HG03066 (cell line): ENCODE measurements at regions not wholly inside any gene's neighbourhood (a gene's known extent, or its start where the extent isn't known, plus 50 kb on each side); places are given as distances from the start of the nearest gene placed in this dataset.

Source experiments
- ATAC-seq: cut with Tn5 transposase; IDR thresholded peaks from one replicate; pipeline ENCODE4 v1.9.1; 2021; ENCODE audit warnings: low read depth; ENCODE audit not compliant: unreplicated experiment

DNA sequence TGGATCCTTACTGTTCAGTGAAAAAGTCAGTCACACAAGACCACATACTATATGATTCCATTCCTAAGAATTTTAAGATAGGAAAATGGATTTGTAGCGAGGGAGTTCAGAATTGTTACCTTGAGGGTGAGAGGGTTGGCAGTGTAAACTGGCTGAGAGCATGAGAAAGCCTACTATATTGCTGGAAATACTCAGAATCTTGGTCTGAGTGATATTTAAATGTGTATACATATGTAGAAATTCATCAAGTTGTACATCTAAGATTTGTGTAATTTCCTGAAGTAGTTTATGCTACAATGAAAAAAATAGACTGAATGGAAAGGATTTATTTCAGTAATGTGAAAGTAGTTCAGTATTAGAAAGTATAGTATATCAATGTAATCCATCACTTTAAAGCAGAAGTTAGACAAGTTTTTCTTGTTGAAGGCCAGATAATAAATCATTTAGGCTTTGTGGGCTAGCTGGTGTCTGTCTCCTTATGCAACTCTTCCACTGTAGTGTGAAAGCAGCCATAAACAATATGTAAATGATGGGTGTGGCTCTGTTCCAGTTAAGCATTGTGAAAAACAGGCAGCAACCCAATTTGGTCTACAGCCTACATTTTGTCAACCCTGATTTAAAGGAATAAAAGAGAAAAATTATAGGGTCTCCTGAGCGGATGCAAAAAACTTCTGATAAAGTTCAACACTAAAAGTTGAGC, 127.2 kb upstream of the THY1 start:
- ATAC-seq: no peak

DNA sequence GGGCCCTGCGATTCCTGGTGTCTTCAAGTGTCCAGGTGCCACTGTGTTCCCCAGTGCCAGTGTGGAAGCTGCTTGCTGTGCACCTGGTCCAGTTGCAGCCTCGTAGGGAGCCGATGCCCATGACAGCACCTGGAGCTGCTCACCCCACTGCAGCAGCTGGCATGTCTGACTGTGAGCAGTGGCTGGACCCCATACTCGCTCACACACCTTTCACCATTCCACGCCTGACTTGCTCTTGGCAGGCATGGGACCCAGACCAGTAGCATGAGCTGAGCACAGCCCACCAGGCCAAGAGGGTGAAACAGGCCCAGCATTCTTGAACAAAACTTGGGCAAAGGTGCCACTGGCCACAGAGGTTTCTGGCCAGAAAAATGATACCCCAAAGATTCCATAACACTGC, 124.5 kb upstream of the THY1 start:
- no peak for ATAC-seq

DNA sequence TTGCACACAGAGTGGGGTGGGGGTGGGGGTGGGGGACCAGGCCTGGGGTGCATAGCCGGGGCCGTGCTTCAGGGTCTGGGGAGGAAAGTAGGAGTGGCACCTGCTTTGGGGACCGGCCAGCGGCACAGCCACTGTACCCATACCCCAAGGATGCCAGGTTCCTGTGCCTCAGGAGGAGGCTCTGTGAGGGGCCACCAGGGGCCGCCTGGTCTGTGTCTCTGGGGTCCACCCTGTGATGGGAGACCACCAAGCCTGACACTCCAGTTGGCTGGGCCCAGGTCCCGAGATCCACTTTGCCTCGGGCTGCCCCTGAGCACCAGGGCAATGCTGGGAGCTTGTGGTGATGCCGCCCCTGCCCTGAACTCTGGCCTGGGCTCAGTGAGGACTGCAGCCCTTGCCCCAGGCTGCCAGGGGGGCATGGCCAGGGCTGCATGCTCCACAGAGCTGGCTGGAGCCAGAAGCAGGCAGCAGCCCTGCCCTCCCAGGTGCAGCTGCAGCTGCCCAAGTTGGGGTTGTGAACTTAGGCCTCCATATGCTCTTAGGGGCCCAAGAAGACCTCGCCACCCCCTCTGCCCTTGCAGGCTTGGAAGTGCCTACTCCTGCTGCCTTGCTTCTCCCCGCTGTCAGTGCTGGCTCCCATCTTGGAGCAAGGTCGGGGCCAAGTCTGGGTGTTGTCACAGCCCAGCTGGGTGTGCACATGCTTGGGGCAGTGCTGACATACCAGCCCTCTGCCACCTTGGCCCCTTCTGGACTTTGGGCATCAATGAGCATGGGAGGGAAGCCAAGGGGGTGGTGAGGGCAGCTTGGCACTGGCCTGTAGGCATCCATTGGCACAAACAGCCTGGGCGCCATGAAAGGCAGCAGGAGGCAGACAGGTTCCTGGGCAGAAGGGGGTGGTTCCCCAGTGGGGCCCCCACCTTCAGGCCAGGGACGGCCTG, 123.3 kb upstream of the THY1 start:
- ATAC-seq: no peak

DNA sequence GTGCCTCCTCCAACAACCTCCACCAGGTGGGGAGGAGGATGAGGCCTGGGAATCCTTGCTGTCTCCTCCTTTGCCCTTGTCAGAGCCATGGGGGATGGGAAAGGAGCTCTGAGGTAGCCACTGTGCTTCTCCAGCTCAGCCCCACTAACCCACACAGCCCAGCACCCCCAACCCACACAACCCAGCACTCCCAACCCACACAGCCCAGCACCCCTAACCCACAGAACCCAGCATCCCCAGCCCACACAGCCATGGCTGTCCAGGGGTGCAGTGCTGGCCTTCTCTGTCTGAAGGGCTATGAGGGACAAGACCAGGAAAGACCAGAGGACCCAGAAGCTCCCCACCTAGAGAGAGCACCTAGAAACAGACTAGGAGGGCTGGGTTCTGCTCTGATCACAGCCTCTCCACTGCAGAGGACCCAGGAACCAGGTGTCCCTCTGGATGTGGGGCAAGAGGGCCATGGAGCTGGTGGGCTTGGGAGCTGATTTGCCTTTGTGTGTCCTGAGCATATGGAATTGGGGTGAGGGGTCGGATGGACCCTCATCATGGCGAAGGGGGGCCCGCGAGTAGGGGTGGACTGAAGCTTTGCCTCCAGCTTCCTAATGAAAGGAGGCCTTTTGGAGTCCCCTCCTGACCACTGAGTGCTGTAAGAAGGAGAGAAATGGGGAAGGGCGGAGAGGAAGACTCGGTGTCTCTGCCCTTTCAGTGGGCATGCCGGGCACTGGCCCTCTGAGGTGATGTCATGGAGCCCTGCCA, 117.6 kb upstream of the THY1 start:
- ATAC-seq: no peak

DNA sequence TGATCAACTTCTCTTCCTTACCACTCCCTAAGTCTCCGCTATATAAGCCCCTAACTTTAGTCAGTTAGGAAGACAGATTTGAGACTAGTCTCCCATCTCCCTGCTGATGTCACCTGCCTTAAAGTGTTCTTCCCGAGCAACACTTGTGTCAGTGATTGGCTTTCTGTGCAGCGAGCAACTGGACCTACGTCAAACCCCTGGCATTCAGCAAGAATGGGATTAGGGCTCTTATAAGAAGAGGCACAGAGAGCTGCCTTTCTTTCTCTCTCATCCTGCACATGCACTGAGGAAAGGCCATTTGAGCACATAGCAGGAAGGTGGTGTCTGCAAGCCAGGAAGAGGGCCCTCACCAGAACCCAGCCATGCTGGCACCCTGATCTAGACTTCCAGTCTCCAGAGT, 116.6 kb upstream of the THY1 start:
- no peak for ATAC-seq

DNA sequence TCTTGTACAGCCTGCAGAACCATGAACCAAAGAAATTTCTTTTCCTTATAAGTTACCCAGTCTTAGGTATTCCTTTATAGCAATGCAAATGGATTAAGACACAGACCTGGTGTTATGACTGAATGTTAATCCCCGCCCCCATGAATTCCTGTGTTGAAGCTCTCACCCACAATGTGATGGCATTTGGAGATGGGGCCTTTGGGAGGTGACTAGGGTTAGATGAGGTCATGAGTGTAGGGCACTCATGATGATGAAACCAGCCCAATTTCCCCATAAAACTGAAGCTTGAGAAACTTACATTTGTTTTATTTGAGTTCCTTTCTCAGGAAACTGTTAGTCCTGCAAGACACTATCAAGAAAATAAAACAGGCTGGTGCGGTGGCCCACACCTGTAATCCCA, 115.8 kb upstream of the THY1 start:
- ATAC-seq: no peak

DNA sequence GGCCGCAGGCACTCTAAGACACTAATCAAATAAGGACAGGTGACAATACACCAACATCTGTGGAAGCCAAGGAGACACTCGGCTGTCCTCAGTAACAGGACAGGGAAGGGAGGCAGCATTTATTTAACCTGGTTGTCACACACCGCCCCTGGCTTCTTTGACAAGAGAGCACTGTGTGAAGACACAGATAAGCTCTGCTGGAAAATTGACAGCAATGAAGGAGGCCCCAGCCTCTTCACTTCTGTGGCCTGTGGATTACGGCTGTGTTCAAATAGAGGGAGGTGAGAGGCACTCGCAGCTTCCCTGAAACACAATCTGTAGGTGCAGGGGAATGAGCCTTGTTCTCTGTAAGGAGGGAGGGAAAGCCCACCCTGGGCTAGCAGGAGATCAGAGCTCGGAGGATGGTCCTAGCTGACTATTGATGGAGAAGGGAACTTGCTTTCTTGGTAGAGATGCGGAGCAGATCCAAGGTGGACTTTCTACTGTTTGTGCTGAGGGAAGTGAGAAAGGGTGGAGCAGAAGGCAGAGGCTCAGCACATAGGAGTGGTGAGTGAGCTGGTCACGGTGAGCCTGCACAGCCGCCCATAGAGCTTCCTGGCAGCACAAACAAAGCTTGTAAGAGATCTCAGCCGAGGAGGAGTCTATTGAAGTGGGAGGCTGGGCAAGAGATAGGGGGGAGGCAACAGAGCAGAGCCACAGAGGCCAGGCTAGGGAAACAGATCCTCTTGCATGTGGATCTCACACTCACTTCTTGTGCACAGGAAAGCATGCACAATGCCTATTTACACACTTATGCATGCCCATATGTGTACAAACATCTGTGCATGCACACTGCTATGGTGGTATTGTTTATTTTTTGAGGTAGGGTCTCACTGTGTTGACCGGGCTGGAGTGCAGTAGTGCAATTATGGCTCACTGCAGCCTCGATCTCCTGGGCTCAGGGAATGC, 114.6 kb upstream of the THY1 start:
- no peak for ATAC-seq

DNA sequence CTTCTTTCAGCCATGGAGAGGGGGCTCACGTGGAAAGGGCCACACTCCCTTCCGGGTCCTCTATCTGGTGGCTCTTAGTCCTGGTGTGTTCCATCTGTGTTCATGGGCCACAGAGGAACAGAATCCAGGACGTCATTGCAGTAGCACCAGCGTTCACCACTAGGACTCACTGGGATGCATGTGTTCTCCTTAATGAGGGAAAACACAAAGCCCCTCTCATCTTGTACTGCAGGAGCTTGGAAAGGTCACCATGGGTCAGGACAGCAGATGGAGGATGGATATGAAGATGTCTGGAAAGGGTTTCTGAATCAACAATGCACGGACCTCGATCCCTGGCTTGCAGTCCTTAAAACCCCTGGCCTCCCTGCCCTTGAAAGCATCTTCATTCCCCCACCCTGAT, 113.8 kb upstream of the THY1 start:
- no peak for ATAC-seq

DNA sequence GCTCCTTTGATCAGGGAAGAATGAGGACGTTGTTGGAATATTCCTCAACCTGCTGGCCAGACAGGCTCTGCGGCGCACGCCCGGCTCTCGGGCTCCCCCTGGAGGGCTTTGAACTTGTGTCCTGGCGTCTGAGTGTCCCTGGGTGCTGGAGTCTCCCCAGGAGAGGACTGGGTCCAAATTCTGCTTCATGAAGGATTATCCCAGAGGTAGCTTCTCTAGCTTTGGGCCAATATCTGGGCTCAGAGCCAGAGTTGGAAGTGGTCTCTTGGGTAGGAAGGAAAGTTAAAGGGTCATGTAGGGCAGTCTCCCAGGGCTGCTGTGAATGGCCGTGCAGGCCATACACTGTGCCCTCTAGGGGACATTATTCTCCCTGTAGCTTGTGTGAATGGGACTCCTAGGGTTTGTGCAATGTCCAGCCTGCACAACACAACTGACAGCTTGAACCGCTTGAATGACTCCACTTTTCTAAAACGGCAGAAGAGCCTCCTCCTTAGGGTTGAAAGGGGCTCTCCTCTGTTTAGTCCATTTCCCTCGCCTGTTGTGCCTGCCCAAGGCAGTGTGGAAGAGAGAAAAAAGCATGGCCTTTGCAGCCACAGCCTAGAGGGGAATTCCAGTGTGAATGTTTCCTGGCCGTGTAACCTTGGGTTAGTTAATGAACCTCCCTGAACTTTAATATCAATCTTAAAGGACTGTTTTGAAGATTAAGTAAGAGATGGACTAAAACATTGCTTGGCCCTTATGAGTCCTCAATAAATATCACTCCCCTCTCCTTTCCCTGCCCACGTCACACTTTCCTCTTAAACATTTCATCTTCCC, 111.2 kb upstream of the THY1 start:
- no peak for ATAC-seq

DNA sequence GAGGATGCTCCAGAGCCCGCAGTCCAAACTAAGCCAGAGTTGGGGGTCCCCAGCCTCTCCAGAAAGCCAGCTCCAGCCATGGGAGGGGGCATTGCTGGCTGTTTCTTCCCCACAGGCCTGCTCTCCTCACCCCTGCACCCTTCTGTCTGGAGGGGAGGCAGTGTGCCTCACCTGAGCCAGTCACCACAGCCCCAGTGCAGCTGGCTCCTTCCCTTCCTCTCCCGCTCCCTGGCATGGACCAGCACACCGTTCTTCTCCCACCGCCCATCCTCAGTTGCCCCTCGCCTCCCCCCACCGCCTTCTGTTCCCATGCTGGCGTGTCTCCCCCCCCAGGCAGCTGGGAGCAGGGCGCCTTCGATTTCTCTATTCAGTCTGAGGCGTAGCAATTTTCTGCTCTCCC, 110.5 kb upstream of the THY1 start:
- no peak for ATAC-seq

DNA sequence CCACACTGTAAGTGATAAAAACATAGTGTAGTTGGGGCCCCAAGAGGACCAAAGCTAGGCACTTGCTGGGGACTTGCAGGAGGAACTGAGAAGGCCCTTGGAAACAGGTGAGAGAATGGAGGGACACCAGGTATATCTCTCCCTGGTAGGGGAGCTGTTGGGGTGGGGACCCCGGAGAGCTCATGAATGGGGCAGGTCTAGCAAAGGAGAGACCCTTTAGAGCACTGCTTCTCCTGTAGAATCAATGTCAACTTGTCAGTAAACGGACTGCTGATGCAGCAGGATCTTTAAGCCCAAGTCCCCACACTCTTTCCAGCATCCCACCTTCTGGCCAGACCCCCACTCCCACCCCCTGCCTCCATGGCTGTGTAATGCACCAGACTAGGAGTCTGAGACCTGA, 109.6 kb upstream of the THY1 start:
- no peak for ATAC-seq

DNA sequence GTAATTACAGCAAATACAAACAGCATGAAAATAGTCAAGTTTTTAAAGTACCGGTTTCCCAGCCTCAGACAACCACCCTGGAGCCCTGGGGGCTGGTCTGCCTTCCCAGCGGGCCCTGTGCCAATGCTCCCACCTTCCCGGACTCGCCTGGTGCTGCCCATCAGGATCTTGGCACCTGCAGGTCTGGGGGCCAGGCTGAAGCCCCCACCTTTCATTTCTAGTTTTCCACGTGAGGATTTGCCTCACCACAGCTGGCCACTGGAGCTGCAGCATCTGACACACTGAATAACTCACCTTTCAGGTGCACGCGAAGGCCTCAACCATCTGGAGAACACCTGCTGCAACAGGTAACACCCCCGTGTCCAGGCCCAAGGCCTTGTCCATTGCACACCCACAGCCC, 108.7 kb upstream of the THY1 start:
- no peak for ATAC-seq

DNA sequence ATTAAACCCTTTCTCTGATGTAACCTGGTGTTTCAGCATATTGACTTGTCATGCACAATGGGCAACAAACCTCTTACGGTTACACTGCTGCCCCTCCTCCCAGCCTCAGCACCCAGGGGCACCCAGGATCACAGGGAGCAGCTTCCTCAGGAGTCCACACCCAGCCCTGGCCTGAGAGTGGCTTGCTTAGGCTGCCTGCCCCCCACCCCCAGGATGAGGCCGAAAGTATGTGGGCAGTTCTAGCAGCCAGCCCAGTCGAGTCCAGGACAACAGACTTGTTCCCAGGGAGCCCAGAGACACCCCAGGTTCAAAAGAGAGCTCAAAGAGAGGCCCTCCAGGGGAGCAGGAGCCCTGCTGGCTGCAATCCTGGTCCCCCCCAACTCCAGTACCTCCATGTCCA, 108.1 kb upstream of the THY1 start:
- ATAC-seq: no peak

DNA sequence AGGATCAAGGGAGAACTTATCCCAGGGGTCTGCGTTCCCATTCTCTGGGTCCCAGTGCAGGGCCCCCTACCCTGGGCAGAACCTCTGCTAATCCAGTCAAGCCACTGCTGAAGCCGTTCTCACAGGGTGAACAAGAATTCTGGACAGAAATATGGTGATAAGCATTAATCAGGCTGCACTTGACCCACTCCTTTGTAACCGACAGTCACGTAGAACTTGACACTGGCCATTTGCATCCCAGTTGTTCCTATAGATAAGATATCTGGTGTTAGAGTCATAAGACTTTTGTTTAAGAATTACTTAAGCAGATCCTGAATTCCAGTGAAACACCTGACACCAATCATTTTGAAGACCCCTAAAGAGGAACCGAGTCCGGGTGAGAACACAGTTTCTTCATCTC, 107.5 kb upstream of the THY1 start:
- no peak for ATAC-seq

DNA sequence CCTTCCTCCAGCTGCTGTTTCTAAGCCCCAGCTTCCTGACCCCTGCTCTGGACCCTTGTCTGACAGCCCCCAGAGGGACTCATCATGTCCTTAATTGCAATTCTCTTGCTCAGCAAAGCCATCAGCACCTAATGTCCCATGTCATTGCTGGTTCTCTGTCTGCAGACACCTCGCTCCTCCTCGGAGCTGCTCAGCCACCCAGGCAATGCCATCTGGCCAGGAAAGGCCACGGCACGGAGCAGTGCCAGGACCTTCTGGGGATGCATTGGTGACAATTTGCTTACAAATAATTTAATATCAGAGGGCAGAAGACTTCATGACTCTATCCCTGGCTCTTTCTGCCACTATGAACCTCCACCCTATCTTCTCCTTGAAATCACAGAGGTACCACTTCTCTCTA, 107.0 kb upstream of the THY1 start:
- ATAC-seq: no peak

DNA sequence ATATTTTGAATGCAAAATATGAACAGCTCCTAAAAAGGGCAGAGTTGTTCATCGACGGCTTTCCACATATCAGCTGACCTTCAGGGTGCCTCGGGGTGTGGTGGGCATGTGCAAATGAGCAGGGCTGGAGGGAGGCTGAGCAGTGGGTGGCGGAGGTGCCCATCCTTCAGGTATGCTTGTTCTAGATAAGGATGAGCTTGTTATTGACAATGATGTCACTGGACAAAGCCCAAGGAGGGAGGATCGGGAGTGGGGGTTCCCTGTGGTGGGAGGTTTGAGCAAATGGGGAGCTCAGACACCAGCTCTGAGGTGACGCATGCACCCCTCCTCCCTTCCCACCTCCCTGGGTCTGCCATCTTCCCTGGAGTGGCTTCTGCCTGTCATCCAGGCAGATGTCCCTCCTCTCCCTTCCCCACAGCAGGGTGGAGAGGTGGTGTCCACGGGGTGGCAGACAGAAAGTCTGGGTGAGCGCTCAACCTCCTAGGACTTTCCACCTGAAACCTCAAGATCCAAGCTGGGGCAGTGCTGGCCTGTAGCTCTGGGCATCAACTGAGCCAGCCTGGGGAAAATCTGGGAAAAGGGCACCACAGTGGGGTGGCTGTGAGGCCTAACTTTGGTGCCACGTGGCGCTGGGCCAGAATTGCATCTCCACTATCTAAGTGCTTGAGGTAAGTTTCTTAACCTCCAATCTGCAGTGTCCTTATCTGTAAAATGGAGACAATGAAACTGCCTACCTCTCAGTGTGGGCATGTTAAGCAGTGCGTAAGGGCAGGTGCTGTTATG, 106.3 kb upstream of the THY1 start:
- no peak for ATAC-seq

DNA sequence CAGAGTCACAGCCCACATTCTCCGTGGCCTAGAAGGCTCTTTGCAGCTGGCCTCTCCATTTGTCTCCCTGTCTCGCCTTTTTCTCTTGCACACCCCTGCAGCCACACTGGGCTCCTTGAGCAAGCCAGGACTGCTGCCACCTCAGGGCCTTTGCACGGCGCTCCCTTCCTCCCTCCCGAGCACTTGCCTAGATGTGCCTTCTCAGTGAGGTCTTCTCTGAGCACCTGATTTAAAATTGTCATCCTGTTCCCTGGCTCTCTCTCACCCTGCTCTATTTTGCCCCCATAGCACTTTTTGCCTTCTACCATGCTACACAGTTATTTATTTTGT, 102.9 kb upstream of the THY1 start:
- ATAC-seq: no peak

DNA sequence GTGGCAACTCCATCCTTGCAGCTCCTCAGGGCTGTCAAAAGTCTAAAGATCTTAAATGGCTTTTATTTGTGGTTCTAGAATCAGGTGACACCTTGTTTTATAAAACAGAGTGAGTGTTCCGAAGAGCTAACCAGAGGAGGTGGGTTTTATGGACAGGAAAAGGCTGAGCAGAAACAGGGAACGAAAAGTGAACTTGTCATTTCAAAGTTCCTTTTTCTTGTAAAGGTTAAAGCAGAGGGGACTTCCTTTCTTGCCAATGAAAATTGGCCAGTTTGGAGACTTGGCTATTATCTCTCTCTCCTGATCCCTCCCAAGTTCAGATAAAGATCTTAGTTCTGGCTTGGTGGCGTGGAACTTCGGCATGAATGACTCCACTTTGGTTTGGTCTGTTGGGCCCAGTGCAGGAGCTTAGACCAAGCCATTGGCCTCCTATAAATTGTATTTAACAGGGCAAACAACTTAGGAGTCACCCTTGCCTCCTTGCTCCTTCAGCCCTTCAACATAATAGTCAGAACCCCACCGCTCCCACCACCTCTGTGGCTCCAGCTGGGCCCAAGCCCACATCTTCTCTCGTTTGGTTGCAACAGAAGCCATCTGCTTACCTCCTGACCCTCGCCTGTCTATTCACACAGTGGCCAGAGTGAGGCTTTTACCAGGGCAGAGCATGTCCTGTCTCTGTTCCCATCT, 102.4 kb upstream of the THY1 start:
- no peak for ATAC-seq
